ENCODE measurements at regions not wholly inside any gene's neighbourhood (a gene's known extent, or its start where the extent isn't known, plus 50 kb on each side); places are given as distances from the start of the nearest gene placed in this dataset.

GRCh38 chr11:13117344-13117743 lies 108.2 kb downstream of the RASSF10 start:
- H3K9me3 Mint-ChIP-seq, result peaks cover 3% of the 10 kb centered on the region
- H3K36me3 Mint-ChIP-seq, result no peaks in the 10 kb centered on the region
- H3K4me1 Mint-ChIP-seq, result peaks cover 6% of the 10 kb centered on the region
- H3K4me3 Mint-ChIP-seq, result no peak overlapping the region
- TF ChIP-seq CTCF (IDR thresholded peaks at IDR 0.05; ENCODE audit: unreplicated experiment), result no peak
- no peaks in the 10 kb centered on the region for H3K27me3 Mint-ChIP-seq (ENCODE audit: low read depth)
- no peak for DNase-seq (ENCODE audit: low spot score in 2 of 2, unreplicated experiment in 2 of 2)
- no peak overlapping the region for H3K27ac Mint-ChIP-seq

GRCh38 chr11:13118194-13118593 lies 109.1 kb downstream of the RASSF10 start:
- Mint-ChIP-seq H3K36me3 (peaks cover 1% of the 10 kb centered on the region), H3K27ac (no peak overlapping the region), H3K4me3 (no peak overlapping the region), H3K9me3 (peaks cover 9% of the 10 kb centered on the region), H3K27me3 (ENCODE audit: low read depth) (no peaks in the 10 kb centered on the region), H3K4me1 (peaks cover 6% of the 10 kb centered on the region)
- no peak for TF ChIP-seq CTCF (IDR thresholded peaks at IDR 0.05; ENCODE audit: unreplicated experiment)
- no peak for DNase-seq (ENCODE audit: low spot score in 2 of 2, unreplicated experiment in 2 of 2)

- Mint-ChIP-seq H3K36me3 (peaks cover 1% of the 10 kb centered on the region), H3K4me1 (peaks cover 6% of the 10 kb centered on the region), H3K4me3 (no peak overlapping the region), H3K27me3 (ENCODE audit: low read depth) (no peaks in the 10 kb centered on the region), H3K9me3 (peaks cover 14% of the 10 kb centered on the region), H3K27ac (no peak overlapping the region)
- DNase-seq (ENCODE audit: low spot score in 2 of 2, unreplicated experiment in 2 of 2), result no peak
- TF ChIP-seq CTCF (IDR thresholded peaks at IDR 0.05; ENCODE audit: unreplicated experiment), result no peak
Observed at GRCh38 chr11:13118650-13119049, 109.5 kb downstream of the RASSF10 start.

- peaks cover 1% of the 10 kb centered on the region for H3K36me3 Mint-ChIP-seq
- peaks cover 6% of the 10 kb centered on the region for H3K4me1 Mint-ChIP-seq
- no peak for DNase-seq (ENCODE audit: low spot score in 2 of 2, unreplicated experiment in 2 of 2)
- no peaks in the 10 kb centered on the region for H3K27me3 Mint-ChIP-seq (ENCODE audit: low read depth)
- H3K9me3 Mint-ChIP-seq, result peaks cover 19% of the 10 kb centered on the region
- H3K4me3 Mint-ChIP-seq, result no peak overlapping the region
- TF ChIP-seq CTCF (IDR thresholded peaks at IDR 0.05; ENCODE audit: unreplicated experiment), result no peak
- H3K27ac Mint-ChIP-seq, result no peak overlapping the region
Observed at GRCh38 chr11:13119361-13119760, 110.2 kb downstream of the RASSF10 start.

- H3K27me3 Mint-ChIP-seq (ENCODE audit: low read depth), result no peaks in the 10 kb centered on the region
- no peak for DNase-seq (ENCODE audit: low spot score in 2 of 2, unreplicated experiment in 2 of 2)
- peaks cover 1% of the 10 kb centered on the region for H3K36me3 Mint-ChIP-seq
- H3K9me3 Mint-ChIP-seq, result peaks cover 24% of the 10 kb centered on the region
- no peak overlapping the region for H3K27ac Mint-ChIP-seq
- peaks cover 2% of the 10 kb centered on the region for H3K4me1 Mint-ChIP-seq
- TF ChIP-seq CTCF (IDR thresholded peaks at IDR 0.05; ENCODE audit: unreplicated experiment), result no peak
- no peak overlapping the region for H3K4me3 Mint-ChIP-seq
Observed at GRCh38 chr11:13119941-13120520, 110.9 kb downstream of the RASSF10 start.

- peaks cover 27% of the 10 kb centered on the region for H3K9me3 Mint-ChIP-seq
- H3K27me3 Mint-ChIP-seq (ENCODE audit: low read depth), result no peaks in the 10 kb centered on the region
- H3K4me3 Mint-ChIP-seq, result no peak overlapping the region
- DNase-seq (ENCODE audit: low spot score in 2 of 2, unreplicated experiment in 2 of 2), result no peak
- H3K36me3 Mint-ChIP-seq, result peaks cover 1% of the 10 kb centered on the region
- no peak overlapping the region for H3K27ac Mint-ChIP-seq
- no peak for TF ChIP-seq CTCF (IDR thresholded peaks at IDR 0.05; ENCODE audit: unreplicated experiment)
- H3K4me1 Mint-ChIP-seq, result no peaks in the 10 kb centered on the region
Observed at GRCh38 chr11:13120691-13121090, 111.6 kb downstream of the RASSF10 start.

Measured in mesothelial cell of epicardium (in vitro differentiated cells).